Body of pancreas (tissue), 4 donors: ENCODE measurements at regions not wholly inside any gene's neighbourhood (a gene's known extent, or its start where the extent isn't known, plus 50 kb on each side); places are given as distances from the start of the nearest gene placed in this dataset.
"Not testable (repeated sequence)": the region's sequence is repeated elsewhere in the genome, so short reads cannot be mapped to it uniquely, and the experiment has no call there.

Experiments used
- POLR2A ChIP-seq, 3 donors: fragments of 450-650 bp; IDR thresholded peaks; one replicate each; pipeline ENCODE4 v1.6.1; 2016; ENCODE audit warnings: antibody characterized with exemption in 3 of 3, mild to moderate bottlenecking in 2 of 3
- TF ChIP-seq, protein P1 (sequence below), 7 experiments: fragments of 450-650 bp in 4 of 7; fragments of 200-600 bp in 3 of 7; sonication (generic) in 3 of 7; IDR thresholded peaks; one replicate each; pipeline ENCODE4 v1.5.1; 2016 to 2019; ENCODE audit warnings: antibody characterized with exemption in 7 of 7

DNA sequence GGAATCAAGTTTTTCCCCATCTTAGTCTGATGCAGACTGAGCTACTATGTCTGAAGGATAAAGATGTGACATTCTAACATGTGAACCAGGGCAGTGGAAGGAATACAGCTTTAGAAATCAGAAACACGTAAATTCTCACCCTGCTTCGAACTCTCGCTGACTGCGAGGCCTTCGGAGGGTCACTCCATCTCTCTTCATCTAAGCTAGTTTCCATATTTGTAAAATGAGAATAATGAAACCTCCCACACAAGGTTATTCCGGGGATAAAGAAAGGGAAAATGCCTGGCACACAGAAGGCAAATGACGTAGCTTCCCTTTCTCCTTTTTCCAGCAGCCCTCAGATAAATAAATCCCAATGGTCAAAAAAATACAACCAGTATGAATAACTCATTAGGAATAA is 152.0 kb downstream of the ATP6V0E2 start:
- TF ChIP-seq, protein P1, sequence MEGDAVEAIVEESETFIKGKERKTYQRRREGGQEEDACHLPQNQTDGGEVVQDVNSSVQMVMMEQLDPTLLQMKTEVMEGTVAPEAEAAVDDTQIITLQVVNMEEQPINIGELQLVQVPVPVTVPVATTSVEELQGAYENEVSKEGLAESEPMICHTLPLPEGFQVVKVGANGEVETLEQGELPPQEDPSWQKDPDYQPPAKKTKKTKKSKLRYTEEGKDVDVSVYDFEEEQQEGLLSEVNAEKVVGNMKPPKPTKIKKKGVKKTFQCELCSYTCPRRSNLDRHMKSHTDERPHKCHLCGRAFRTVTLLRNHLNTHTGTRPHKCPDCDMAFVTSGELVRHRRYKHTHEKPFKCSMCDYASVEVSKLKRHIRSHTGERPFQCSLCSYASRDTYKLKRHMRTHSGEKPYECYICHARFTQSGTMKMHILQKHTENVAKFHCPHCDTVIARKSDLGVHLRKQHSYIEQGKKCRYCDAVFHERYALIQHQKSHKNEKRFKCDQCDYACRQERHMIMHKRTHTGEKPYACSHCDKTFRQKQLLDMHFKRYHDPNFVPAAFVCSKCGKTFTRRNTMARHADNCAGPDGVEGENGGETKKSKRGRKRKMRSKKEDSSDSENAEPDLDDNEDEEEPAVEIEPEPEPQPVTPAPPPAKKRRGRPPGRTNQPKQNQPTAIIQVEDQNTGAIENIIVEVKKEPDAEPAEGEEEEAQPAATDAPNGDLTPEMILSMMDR (IDR thresholded peaks at IDR 0.05), result not testable (repeated sequence)
- not testable (repeated sequence) for TF ChIP-seq POLR2A (IDR thresholded peaks at IDR 0.05)
